T-helper 1 cell treated with Interleukin-12 subunit alpha and Interleukin-12 subunit beta and Interleukin-4 antibody, amounts not matched to agents 30 ng/mL and 1 ng/mL, for 36 hours (primary cell): ENCODE measurements at regions not wholly inside any gene's neighbourhood (a gene's known extent, or its start where the extent isn't known, plus 50 kb on each side); places are given as distances from the start of the nearest gene placed in this dataset.

Experiments used
- intact Hi-C: fragments of 100-400 bp; cut with micrococcal nuclease; formaldehyde crosslinking; loops from one replicate; pipeline ENCODE4 v1.15.1; 2024

GRCh38 chr22:48368975-48369525, 1458.6 kb downstream of the BRD1 start:
- intact Hi-C loops, result no loop called here

DNA sequence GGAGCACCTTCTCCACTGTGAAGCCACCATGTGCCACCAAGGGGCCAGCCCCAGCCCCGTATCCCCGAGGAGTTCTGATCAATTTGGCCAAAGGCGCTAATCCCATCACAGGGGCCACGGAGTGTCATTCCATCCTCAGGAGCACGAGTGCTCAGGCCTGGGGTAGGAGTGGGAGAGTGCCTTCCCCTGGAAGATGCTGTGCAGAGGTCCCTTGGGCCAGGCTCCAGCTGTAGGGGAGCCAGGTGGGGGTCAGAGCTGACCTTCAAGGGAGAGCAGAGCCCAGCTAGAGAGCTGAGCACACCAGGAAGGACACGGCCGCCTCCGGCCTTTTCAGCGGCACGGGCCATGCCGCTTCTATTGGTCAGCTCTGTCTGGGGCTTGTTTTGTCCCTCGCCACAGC, 1459.9 kb downstream of the BRD1 start:
- intact Hi-C loops, result no loop called here

- intact Hi-C loops, result no loop called here
Measured at GRCh38 chr22:48366591-48366990, 1461.1 kb downstream of the BRD1 start.

DNA sequence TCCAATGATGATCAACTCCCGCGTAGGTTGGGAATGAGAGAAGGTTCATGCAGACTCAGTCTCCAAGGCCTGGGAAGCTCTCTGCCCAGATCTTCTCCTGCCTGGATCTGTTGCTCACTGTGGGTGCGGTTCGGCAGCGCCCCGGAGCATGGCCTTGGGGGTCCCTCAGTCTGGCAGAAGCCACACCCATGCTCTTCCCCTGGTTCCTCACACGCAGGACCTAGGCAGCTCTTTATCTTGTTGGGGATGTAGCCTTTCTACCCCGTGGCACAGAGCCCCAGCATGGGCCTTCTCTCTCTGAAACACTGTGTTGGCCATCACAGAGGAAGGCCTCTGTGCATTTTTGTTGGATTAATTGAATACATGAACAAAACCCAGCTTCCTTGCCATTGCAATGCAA, 1461.6 kb downstream of the BRD1 start:
- intact Hi-C loops, result no loop called here

GRCh38 chr22:48365386-48365785, 1462.3 kb downstream of the BRD1 start:
- intact Hi-C loops, result no loop called here

GRCh38 chr22:48362721-48363404, 1464.8 kb downstream of the BRD1 start:
- intact Hi-C loops, result no loop called here

DNA sequence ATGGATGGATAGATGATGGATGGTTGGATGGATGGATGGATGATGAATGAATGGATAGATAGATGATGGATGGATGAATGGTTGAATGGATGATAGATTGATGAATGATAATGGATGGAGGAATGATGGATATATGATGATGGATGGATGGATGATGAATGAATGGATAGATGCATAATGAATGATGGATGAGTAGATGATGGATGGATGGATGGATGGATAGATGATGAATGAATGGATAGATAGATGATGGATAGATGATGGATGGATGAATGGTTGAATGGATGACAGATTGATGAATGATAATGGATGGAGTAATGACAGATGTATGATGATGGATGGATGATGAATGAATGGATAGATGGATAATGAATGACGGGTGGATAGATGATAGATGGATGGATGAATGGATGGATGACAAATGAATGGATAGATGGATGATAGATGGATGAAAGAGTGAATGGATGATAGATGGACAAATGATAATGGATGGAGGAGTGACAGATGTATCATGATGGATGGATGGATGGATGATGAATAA, 1466.5 kb downstream of the BRD1 start:
- intact Hi-C loops, result no loop called here

GRCh38 chr22:48359613-48359965, 1468.1 kb downstream of the BRD1 start:
- intact Hi-C loops, result no loop called here

- intact Hi-C loops, result no loop called here
Measured at GRCh38 chr22:48358886-48359612, 1468.6 kb downstream of the BRD1 start.

GRCh38 chr22:48357961-48358360, 1469.7 kb downstream of the BRD1 start:
- intact Hi-C loops, result no loop called here

- intact Hi-C loops, result no loop called here
Measured at GRCh38 chr22:48357196-48357595, 1470.5 kb downstream of the BRD1 start.

- intact Hi-C loops, result no loop called here
Measured at GRCh38 chr22:48356731-48357130, 1470.9 kb downstream of the BRD1 start.

GRCh38 chr22:48354096-48354495, 1473.6 kb downstream of the BRD1 start:
- intact Hi-C loops, result no loop called here

DNA sequence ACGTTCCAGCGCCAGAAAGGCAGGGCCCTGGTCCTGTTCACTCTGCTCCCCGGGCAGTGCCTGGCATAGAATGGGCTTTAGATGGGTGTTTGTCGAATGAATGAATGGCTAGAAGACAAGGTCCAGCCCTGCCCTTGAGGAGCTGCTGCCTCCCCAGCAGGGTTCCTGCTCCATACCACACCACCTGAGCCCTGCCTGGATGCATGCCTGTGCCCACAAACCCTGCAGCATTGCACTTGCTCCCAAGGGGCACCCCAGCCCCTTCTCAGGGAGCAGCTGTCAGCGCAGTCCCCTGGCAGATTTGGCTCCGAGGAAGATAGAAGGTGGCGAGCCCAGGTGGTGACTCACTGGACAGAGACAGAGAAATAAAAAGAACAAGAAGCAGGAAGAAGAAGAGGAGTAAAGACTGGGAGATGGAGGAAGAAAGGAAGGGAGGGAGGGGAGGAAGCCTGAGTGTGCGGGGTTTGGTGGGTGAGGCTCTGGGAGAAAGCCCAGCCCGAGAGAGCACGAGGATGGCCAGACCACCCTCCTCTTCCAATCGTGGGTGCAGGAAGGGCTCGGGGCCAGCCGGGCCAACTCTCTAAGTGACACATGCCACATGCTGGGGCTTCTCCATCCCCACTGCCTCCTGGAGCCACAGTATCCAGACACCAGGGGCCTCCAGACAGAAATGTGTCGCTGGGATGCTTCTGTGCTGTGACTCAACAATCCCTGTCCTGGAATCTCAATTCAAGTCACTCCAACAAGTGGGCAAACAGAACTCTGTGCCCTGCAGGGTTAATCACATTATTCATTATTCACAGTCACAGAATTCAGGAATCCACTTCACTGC, 1474.3 kb downstream of the BRD1 start:
- intact Hi-C loops, result no loop called here

DNA sequence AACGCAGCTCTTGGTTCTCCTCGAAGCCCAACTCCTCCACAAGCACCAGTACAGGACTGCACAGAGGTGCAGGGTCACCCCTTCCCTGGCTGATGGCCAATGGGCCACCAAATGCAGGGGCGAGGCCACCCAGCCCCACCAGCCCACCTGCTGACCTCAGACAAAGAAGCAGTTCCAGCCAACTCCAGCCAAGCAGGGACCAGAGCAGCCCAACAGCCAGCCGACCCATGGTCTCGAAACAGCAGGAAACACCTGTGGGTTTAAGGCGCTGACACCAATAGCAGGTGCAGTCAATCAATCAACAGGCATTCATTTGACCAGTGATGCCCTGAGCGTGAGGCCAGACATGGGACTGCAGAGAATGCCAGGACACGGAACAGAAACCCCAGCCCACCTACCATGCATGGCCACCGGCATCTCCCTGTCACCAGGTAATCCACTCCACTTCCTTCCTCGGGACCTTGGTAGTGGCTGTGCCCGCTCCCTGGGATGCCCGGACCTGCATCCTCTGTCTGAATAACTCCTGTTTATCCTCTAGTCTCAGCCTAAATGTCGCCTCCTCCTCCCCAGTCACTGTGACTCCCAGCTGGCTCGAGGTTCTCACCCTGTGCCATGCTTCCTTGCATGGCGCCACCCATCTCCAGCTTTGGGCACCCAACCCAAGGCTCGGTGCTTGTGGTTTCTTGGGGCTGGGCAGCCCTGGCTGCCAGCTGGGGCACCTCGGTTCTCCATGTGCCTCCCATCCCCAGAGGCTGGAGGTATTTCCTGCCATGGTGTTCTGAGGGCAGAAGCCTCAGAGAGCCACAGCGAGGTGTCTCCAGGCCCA, 1475.4 kb downstream of the BRD1 start:
- intact Hi-C loops, result no loop called here

GRCh38 chr22:48351376-48352085, 1476.1 kb downstream of the BRD1 start:
- intact Hi-C loops, result no loop called here

- intact Hi-C loops, result no loop called here
Measured at GRCh38 chr22:48350456-48350855, 1477.2 kb downstream of the BRD1 start.

GRCh38 chr22:48348855-48349254, 1478.8 kb downstream of the BRD1 start:
- intact Hi-C loops, result no loop called here

DNA sequence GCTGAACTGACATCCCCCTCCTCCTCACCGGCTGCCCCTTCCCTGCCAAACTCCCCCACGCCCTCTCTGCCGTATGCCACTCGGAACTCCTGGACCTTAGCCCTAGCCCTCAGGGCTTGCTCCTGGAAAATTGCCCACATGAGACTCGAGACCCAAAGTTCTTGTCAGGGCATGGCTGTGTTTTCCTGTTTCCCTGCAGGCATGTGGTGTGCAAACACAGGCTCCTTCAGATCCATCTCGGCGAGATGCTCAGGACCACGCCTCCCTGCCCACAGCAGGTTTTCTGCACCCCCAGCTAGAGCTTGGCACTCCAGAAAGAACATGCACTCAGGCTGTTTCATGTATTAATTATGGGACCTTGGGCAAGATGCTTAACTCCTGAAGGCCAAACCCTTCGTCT, 1480.4 kb downstream of the BRD1 start:
- intact Hi-C loops, result no loop called here

DNA sequence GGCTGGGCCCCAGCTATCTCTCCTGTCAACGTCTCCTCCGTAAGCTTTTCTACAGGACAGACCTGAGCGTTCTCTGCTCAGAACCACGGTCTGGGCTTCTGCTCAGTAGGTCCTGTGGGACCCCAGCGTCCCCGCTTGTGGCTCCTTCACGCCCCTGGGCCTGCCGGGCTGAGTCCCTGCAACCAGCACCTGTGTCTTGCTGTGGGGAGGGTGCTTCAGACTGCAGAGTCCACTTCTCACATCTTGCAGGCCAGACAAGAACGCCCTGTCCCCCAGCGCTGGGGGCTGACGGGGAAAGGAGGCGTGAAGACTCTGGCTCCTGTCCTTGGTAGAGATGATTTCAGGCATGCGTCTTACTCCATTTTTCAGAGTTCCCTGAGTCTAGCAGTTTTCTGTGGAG, 1480.8 kb downstream of the BRD1 start:
- intact Hi-C loops, result no loop called here
